H1 (cell line): ENCODE measurements at regions not wholly inside any gene's neighbourhood (a gene's known extent, or its start where the extent isn't known, plus 50 kb on each side); places are given as distances from the start of the nearest gene placed in this dataset.

Source experiments
- FOSL1 ChIP-seq: IDR thresholded peaks from 2 replicates; pipeline ENCODE4 v1.6.1; 2011; ENCODE audit warnings: mild to moderate bottlenecking, low read depth, low read length, moderate library complexity; ENCODE audit not compliant: insufficient read depth
- KDM5A ChIP-seq: fragments of 200-600 bp; IDR thresholded peaks from 2 replicates; pipeline ENCODE4 v1.7.1; 2012; ENCODE audit warnings: mild to moderate bottlenecking, low read length, inconsistent platforms, mixed read lengths
- RAD21 ChIP-seq, 2 experiments: IDR thresholded peaks in 1 of 2; conservative IDR thresholded peaks in 1 of 2; 2 replicates each; pipeline ENCODE4 v1.6.1; 2011; ENCODE audit warnings: low read depth in 2 of 2, low read length in 2 of 2, improper control_type of control experiment in 1 of 2, inconsistent platforms in 1 of 2, mild to moderate bottlenecking in 1 of 2, moderate library complexity in 1 of 2
- TF ChIP-seq, protein P1 (sequence below): fragments of 300-600 bp; sonication (generic); IDR thresholded peaks from 2 replicates; pipeline ENCODE4 v1.7.1; 2012; ENCODE audit warnings: low read length, moderate library complexity, mild to moderate bottlenecking, inconsistent platforms; ENCODE audit not compliant: insufficient replicate concordance

DNA sequence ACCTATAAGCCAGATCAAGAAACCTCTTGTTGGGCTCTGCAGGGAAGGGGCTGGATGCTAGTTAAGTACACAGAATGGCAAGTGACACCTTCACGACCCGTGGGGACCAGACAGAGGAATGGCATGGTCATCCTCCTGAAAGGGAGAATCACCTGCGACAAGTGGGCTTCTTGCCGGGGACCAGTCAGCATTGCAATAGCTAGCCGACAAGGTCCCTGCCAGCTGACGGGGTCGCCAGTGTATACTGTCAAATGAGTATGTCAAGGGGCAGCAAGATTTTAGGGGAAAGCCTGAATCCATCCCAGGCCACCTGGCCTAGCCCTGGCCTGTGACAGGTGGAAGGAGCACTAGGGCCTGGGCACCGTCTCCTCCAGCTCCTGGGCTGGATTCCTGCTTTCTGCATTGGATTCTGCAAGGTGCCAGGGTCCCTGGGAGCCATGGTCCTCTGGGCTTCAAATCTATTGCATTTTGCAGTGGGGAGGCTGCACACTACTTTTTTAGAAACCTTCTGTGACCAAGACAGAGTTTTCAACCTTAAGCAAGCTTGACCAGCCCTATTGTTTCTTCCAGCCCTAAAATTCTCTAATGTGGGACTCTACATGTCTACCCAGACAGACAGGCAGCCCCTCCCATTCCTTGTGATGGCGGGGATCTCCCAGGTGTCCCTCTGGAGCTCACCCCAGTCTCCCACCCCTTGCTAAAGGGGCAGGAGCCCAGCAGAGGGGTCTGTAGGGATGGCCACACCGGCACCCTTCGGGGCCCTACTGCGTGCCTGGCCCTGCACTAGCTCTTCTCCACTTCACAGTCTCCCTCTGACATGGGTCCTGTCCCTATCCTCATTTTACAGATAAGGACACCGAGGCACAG, 178.5 kb downstream of the GLI2 start (continued):
- TF ChIP-seq FOSL1 (no peak), KDM5A (no peak), RAD21 (IDR thresholded peaks at IDR 0.05 in 1 of 2, conservative IDR thresholded peaks at IDR 0.05 in 1 of 2; ENCODE audit: low read depth in 2 of 2, low read length in 2 of 2) (no peak)
- TF ChIP-seq, protein P1, sequence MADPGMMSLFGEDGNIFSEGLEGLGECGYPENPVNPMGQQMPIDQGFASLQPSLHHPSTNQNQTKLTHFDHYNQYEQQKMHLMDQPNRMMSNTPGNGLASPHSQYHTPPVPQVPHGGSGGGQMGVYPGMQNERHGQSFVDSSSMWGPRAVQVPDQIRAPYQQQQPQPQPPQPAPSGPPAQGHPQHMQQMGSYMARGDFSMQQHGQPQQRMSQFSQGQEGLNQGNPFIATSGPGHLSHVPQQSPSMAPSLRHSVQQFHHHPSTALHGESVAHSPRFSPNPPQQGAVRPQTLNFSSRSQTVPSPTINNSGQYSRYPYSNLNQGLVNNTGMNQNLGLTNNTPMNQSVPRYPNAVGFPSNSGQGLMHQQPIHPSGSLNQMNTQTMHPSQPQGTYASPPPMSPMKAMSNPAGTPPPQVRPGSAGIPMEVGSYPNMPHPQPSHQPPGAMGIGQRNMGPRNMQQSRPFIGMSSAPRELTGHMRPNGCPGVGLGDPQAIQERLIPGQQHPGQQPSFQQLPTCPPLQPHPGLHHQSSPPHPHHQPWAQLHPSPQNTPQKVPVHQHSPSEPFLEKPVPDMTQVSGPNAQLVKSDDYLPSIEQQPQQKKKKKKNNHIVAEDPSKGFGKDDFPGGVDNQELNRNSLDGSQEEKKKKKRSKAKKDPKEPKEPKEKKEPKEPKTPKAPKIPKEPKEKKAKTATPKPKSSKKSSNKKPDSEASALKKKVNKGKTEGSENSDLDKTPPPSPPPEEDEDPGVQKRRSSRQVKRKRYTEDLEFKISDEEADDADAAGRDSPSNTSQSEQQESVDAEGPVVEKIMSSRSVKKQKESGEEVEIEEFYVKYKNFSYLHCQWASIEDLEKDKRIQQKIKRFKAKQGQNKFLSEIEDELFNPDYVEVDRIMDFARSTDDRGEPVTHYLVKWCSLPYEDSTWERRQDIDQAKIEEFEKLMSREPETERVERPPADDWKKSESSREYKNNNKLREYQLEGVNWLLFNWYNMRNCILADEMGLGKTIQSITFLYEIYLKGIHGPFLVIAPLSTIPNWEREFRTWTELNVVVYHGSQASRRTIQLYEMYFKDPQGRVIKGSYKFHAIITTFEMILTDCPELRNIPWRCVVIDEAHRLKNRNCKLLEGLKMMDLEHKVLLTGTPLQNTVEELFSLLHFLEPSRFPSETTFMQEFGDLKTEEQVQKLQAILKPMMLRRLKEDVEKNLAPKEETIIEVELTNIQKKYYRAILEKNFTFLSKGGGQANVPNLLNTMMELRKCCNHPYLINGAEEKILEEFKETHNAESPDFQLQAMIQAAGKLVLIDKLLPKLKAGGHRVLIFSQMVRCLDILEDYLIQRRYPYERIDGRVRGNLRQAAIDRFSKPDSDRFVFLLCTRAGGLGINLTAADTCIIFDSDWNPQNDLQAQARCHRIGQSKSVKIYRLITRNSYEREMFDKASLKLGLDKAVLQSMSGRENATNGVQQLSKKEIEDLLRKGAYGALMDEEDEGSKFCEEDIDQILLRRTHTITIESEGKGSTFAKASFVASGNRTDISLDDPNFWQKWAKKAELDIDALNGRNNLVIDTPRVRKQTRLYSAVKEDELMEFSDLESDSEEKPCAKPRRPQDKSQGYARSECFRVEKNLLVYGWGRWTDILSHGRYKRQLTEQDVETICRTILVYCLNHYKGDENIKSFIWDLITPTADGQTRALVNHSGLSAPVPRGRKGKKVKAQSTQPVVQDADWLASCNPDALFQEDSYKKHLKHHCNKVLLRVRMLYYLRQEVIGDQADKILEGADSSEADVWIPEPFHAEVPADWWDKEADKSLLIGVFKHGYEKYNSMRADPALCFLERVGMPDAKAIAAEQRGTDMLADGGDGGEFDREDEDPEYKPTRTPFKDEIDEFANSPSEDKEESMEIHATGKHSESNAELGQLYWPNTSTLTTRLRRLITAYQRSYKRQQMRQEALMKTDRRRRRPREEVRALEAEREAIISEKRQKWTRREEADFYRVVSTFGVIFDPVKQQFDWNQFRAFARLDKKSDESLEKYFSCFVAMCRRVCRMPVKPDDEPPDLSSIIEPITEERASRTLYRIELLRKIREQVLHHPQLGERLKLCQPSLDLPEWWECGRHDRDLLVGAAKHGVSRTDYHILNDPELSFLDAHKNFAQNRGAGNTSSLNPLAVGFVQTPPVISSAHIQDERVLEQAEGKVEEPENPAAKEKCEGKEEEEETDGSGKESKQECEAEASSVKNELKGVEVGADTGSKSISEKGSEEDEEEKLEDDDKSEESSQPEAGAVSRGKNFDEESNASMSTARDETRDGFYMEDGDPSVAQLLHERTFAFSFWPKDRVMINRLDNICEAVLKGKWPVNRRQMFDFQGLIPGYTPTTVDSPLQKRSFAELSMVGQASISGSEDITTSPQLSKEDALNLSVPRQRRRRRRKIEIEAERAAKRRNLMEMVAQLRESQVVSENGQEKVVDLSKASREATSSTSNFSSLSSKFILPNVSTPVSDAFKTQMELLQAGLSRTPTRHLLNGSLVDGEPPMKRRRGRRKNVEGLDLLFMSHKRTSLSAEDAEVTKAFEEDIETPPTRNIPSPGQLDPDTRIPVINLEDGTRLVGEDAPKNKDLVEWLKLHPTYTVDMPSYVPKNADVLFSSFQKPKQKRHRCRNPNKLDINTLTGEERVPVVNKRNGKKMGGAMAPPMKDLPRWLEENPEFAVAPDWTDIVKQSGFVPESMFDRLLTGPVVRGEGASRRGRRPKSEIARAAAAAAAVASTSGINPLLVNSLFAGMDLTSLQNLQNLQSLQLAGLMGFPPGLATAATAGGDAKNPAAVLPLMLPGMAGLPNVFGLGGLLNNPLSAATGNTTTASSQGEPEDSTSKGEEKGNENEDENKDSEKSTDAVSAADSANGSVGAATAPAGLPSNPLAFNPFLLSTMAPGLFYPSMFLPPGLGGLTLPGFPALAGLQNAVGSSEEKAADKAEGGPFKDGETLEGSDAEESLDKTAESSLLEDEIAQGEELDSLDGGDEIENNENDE = no peak
